Heart right ventricle (tissue), 16 donors: ENCODE measurements at regions not wholly inside any gene's neighbourhood (a gene's known extent, or its start where the extent isn't known, plus 50 kb on each side); places are given as distances from the start of the nearest gene placed in this dataset.
A peak's percentile ranks its signal among the peaks of the same experiment; 100 is the strongest.

ENCODE experiments used
- ATAC-seq, 8 donors: fragments of 200-7000 bp; cut with Tn5 transposase; one replicate each; pipeline ENCODE4 v1.9.1; 2020; ENCODE audit warnings: mild to moderate bottlenecking in 8 of 8, moderate library complexity in 8 of 8, moderate number of reproducible peaks in 1 of 8
- DNase-seq, 2 donors: peaks; one replicate each; pipeline ENCODE4 v3.0.0-alpha.2; 2020
- H3K27ac ChIP-seq, 10 donors: fragments of 200-600 bp; sonication (generic) in 2 of 10; one replicate each; pipeline versions ENCODE4 v1.5.0 to v1.8.0; 2020 to 2022; ENCODE audit warnings: mild to moderate bottlenecking in 3 of 10
- H3K27me3 ChIP-seq, 7 donors: fragments of 200-600 bp; one replicate each; pipeline ENCODE4 v1.8.0; 2021 to 2022; ENCODE audit warnings: mild to moderate bottlenecking in 2 of 7
- H3K36me3 ChIP-seq, 9 donors: fragments of 200-600 bp; sonication (generic) in 1 of 9; one replicate each; pipeline versions ENCODE4 v1.5.0 to v1.8.0; 2020 to 2022; ENCODE audit warnings: mild to moderate bottlenecking in 2 of 9
- H3K4me1 ChIP-seq, 9 donors: fragments of 200-600 bp; sonication (generic) in 1 of 9; one replicate each; pipeline versions ENCODE4 v1.5.0 to v1.8.0; 2020 to 2022; ENCODE audit warnings: mild to moderate bottlenecking in 4 of 9
- H3K4me3 ChIP-seq, 10 donors: fragments of 200-600 bp; sonication (generic) in 2 of 10; one replicate each; pipeline versions ENCODE4 v1.5.0 to v1.8.0; 2020 to 2022; ENCODE audit warnings: mild to moderate bottlenecking in 7 of 10, moderate library complexity in 2 of 10
- H3K9me3 ChIP-seq, 11 donors: fragments of 200-600 bp in 10 of 11; sonication (generic) in 2 of 11; one replicate each; pipeline versions ENCODE4 v1.5.0 to v1.8.0; 2013 to 2022; ENCODE audit warnings: mild to moderate bottlenecking in 2 of 11, control low read depth in 1 of 11, moderate library complexity in 1 of 11
- CTCF ChIP-seq, 9 donors: fragments of 200-600 bp; sonication (generic) in 2 of 9; IDR thresholded peaks; one replicate each; pipeline versions ENCODE4 v1.5.0 to v1.8.0; 2021 to 2022; ENCODE audit warnings: antibody characterized with exemption in 9 of 9, mild to moderate bottlenecking in 5 of 9, moderate library complexity in 1 of 9
- whole genome bisulfite sequencing, 2 donors: extraction: QIAGEN DNeasy Blood & Tissue Kit; methylation state at CpG; one replicate each; pipeline ENCODE4 v1.1.7; 2013; ENCODE audit warnings: inconsistent platforms in 1 of 2; 5-methylcytosine and 5-hydroxymethylcytosine counted together
- intact Hi-C, 10 donors: fragments of 100-400 bp; cut with DNase I; formaldehyde crosslinking; loops; one replicate each; pipeline versions ENCODE4 v1.11.1 to v1.14.2; 2022
- donor health status: Arrhythmogenic right ventricular cardiomyopathy.
- donor health status: ischemic (EF 13 %, LVEDD 7.1; RV severe dilation, severe dysfunction).
- donor health status: healthy with polysubstance abuse.
- donor health status: DM: no; HTN: yes; CAD: no.
- donor health status: DM: no; HTN: no; CAD: no.
- donor health status: ischemic (EF 25% LVEDD 6.9; RV normal size, moderate dysfunction).
- donor health status: ischemic (EF 25% LVEDD 5.7; RV mildly dilated, moderate dysfunction).
- donor health status: healthy.
- donor health status: DM: yes; HTN: yes; CAD: no.
- donor health status: Ischemic cardiomyopathy.
- donor health status: ischemic (EF 35%, LVEDD 5.7; RV mildly dilated, moderate dysfunction).
- donor health status: nonischemic (EF 11% LVEDD 7.7; RV severe dilation, severe dysfunction).
- donor health status: DM: yes; HTN: yes; CAD: no.
- donor health status: PGD.
- donor health status: ischemic (EF 29% LVEDD 5.4; RV normal size, mild dysfunction).
- donor health status: nonischemic (EF 23%, LVEDD 6.1; RV moderate dilation, normal function).

- WGBS, 2 donors: 79 to 82% methylated on average over 8 of the region's 8 CpGs
- TF ChIP-seq CTCF (IDR thresholded peaks at IDR 0.05): no peak
- Histone ChIP-seq H3K4me3 (no peak overlapping the region), H3K36me3 (no peaks in the 10 kb centered on the region), H3K27ac (no peak overlapping the region), H3K9me3 (no peaks in the 10 kb centered on the region), H3K4me1 (peaks cover 0 to 15% (median 5%) of the 10 kb centered on the region in 9 donors), H3K27me3 (no peaks in the 10 kb centered on the region)
- no peak for ATAC-seq
- no peak for DNase-seq
- intact Hi-C loops: no loop called here
These were observed 66.6 kb upstream of the LAPTM4A start for GRCh38 chr2:20118051-20118450.

- Histone ChIP-seq H3K4me1 (peaks cover 0 to 23% (median 5%) of the 10 kb centered on the region in 9 donors), H3K27me3 (no peaks in the 10 kb centered on the region), H3K36me3 (no peaks in the 10 kb centered on the region), H3K27ac (no peak overlapping the region), H3K9me3 (no peaks in the 10 kb centered on the region), H3K4me3 (no peak overlapping the region)
- no peak for TF ChIP-seq CTCF (IDR thresholded peaks at IDR 0.05)
- 78 to 87% methylated on average over 4 of the region's 4 CpGs for WGBS, 2 donors
- DNase-seq (no peak), ATAC-seq (no peak)
- intact Hi-C loops: no loop called here
These were observed 64.5 kb upstream of the LAPTM4A start for GRCh38 chr2:20115902-20116301.

DNA sequence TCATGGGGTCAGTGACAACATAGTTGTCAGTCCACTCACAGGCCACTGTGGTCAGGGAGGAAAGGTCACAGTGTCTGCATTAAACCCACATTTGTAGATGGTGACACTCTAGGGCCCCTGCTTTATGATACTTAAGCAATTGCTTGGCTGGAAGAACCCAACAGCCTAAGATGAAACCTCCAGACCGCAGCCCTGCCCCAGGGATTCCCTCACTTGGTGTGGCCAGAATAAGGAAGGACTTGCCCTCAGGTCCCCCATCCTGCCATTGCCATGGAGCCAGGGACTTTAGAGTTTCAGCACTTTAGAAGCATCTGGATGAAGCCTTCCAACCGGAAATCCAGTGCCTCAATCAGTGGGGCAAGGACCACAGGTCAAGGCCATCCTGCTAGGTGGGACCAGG, 63.9 kb upstream of the LAPTM4A start:
- H3K9me3 ChIP-seq: peaks cover 0 to 3% (median 0%) of the 10 kb centered on the region in 11 donors
- no peak overlapping the region for H3K27ac ChIP-seq
- H3K27me3 ChIP-seq: no peaks in the 10 kb centered on the region
- TF ChIP-seq CTCF (IDR thresholded peaks at IDR 0.05): no peak
- intact Hi-C loops: no loop called here
- no peak for DNase-seq
- 91 to 100% methylated on average over 2 of the region's 2 CpGs for WGBS, 2 donors
- H3K36me3 ChIP-seq: no peaks in the 10 kb centered on the region
- H3K4me3 ChIP-seq: no peak overlapping the region
- peaks cover 0 to 24% (median 5%) of the 10 kb centered on the region in 9 donors for H3K4me1 ChIP-seq
- no peak for ATAC-seq

- intact Hi-C loops: no loop called here
- no peak overlapping the region for H3K4me3 ChIP-seq
- TF ChIP-seq CTCF (IDR thresholded peaks at IDR 0.05): no peak
- peaks cover 0 to 24% (median 5%) of the 10 kb centered on the region in 9 donors for H3K4me1 ChIP-seq
- ATAC-seq (peak; percentile 40 to 74 (median 66)), DNase-seq (no peak)
- H3K27ac ChIP-seq: peak overlapping the region in 3 of 10 donors; percentile 1 to 49 (median 12)
- H3K36me3 ChIP-seq: no peaks in the 10 kb centered on the region
- peaks cover 0 to 5% (median 0%) of the 10 kb centered on the region in 11 donors for H3K9me3 ChIP-seq
- WGBS, 2 donors: 76 to 78% methylated on average over 19 of the region's 19 CpGs
- no peaks in the 10 kb centered on the region for H3K27me3 ChIP-seq
These were observed 62.8 kb upstream of the LAPTM4A start for GRCh38 chr2:20113986-20114938.
